GM12891 (cell line): ENCODE measurements at regions not wholly inside any gene's neighbourhood (a gene's known extent, or its start where the extent isn't known, plus 50 kb on each side); places are given as distances from the start of the nearest gene placed in this dataset.

Experiments used
- POLR2A ChIP-seq: IDR thresholded peaks from 2 replicates; pipeline ENCODE4 v1.6.1; 2011; ENCODE audit warnings: low read depth, low read length, control low read depth
- POLR2AphosphoS5 ChIP-seq: IDR thresholded peaks from 2 replicates; pipeline ENCODE4 v1.6.1; 2011; ENCODE audit warnings: low read depth, low read length, control low read depth
- POU2F2 ChIP-seq: IDR thresholded peaks from 2 replicates; pipeline ENCODE4 v1.6.1; 2011; ENCODE audit warnings: low read depth, mild to moderate bottlenecking, control low read depth, low read length, moderate library complexity
- SPI1 ChIP-seq: IDR thresholded peaks from 2 replicates; pipeline ENCODE4 v1.6.1; 2011; ENCODE audit warnings: low read depth, low read length, control low read depth
- TAF1 ChIP-seq: IDR thresholded peaks from 2 replicates; pipeline ENCODE4 v1.6.1; 2011; ENCODE audit warnings: low read depth, low read length, control low read depth

GRCh38 chr5:24365406-24365805 is 279.4 kb downstream of the CDH10 start:
- TF ChIP-seq POLR2A: no peak
- TF ChIP-seq POLR2AphosphoS5: no peak
- TF ChIP-seq TAF1: no peak
- TF ChIP-seq SPI1: no peak
- TF ChIP-seq POU2F2: no peak
